ENCODE measurements at regions not wholly inside any gene's neighbourhood (a gene's known extent, or its start where the extent isn't known, plus 50 kb on each side); places are given as distances from the start of the nearest gene placed in this dataset.

DNA sequence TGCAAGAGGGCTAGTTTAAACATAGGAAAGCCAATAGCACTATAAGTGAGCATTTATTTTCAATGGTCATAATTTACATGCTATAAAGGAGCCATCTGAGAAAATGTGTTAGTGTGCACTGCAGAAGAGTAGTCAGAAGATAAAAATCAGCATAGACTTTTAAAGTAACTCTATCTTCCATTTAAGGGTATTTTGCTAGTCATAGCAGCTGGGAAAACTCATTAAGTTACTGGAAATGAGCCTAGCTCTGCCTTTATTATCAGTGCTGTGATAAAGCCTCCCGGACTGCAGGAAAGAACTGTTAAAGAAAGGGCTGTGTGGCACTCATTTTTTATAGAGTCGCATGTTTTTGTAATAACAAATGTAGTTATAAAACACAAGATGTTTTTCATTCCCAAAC, 825.8 kb upstream of the POM121L12 start:
- TF ChIP-seq, protein P1, sequence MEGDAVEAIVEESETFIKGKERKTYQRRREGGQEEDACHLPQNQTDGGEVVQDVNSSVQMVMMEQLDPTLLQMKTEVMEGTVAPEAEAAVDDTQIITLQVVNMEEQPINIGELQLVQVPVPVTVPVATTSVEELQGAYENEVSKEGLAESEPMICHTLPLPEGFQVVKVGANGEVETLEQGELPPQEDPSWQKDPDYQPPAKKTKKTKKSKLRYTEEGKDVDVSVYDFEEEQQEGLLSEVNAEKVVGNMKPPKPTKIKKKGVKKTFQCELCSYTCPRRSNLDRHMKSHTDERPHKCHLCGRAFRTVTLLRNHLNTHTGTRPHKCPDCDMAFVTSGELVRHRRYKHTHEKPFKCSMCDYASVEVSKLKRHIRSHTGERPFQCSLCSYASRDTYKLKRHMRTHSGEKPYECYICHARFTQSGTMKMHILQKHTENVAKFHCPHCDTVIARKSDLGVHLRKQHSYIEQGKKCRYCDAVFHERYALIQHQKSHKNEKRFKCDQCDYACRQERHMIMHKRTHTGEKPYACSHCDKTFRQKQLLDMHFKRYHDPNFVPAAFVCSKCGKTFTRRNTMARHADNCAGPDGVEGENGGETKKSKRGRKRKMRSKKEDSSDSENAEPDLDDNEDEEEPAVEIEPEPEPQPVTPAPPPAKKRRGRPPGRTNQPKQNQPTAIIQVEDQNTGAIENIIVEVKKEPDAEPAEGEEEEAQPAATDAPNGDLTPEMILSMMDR (IDR thresholded peaks at IDR 0.05) = no peak
- TF ChIP-seq POLR2A (IDR thresholded peaks at IDR 0.05) = no peak
- no peak for DNase-seq
- intact Hi-C loops (cut with DNase I) = no loop called here
- no peaks in the 10 kb centered on the region for H3K36me3 ChIP-seq
- no peaks in the 10 kb centered on the region for H3K4me1 ChIP-seq
- no peaks in the 10 kb centered on the region for H3K27me3 ChIP-seq
- WGBS, 2 donors = 78 to 83% methylated on average over 2 of the region's 2 CpGs
- no peaks in the 10 kb centered on the region for H3K9me3 ChIP-seq
- H3K4me3 ChIP-seq (replicated peaks in 1 of 3) = no peak overlapping the region
- no peak overlapping the region for H3K27ac ChIP-seq

DNA sequence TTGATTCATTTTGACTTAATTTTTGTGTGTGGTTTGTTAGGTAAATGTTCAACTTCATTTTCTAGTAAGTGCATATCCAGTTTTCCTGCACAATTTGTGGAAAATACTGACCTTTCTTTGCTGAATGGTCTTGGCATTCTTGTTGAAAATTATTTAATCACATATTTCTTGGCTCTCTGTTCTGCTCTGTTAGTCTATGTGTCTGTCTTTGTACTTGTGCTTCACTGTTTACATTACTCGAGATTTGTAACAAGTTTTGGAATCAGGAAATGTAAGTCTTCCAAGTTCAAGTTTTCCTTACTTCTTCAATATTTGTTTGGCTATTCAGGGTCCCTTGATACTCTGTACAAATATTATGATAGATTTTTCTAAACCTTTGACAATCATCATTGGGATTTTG, 838.2 kb upstream of the POM121L12 start:
- Histone ChIP-seq H3K4me1 (no peaks in the 10 kb centered on the region), H3K4me3 (replicated peaks in 1 of 3) (no peak overlapping the region), H3K27me3 (no peaks in the 10 kb centered on the region), H3K36me3 (no peaks in the 10 kb centered on the region), H3K9me3 (no peaks in the 10 kb centered on the region), H3K27ac (no peak overlapping the region)
- intact Hi-C loops (cut with DNase I) = no loop called here
- WGBS, 2 donors = 0% methylated on average over 1 of the region's 1 CpG
- TF ChIP-seq, protein P1 (IDR thresholded peaks at IDR 0.05) = no peak
- no peak for TF ChIP-seq POLR2A (IDR thresholded peaks at IDR 0.05)
- DNase-seq = no peak

DNA sequence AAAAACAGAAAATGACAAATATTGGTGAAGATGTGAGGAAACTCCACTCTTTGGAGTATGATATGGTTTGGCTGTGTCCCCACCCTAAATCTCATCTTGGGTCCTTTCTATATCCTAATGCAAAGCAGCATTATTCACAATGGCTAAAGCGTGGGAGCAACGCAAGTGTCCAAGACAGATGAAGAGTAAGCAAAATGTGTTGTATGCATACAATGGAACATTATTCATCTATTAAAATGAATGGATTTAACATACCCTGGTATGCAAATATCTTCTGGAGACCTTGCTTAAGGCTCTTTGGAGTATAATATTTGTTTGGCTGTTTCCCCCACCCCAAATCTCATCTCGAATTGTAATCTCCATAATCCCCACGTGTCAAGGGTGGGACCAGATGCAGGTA, 839.8 kb upstream of the POM121L12 start:
- H3K4me1 ChIP-seq = no peaks in the 10 kb centered on the region
- no peak overlapping the region for H3K4me3 ChIP-seq (replicated peaks in 1 of 3)
- no peaks in the 10 kb centered on the region for H3K27me3 ChIP-seq
- intact Hi-C loops (cut with DNase I) = no loop called here
- WGBS, 2 donors = 64 to 78% methylated on average over 4 of the region's 4 CpGs
- H3K36me3 ChIP-seq = no peaks in the 10 kb centered on the region
- TF ChIP-seq, protein P1 (IDR thresholded peaks at IDR 0.05) = no peak
- TF ChIP-seq POLR2A (IDR thresholded peaks at IDR 0.05) = no peak
- H3K9me3 ChIP-seq = no peaks in the 10 kb centered on the region
- H3K27ac ChIP-seq = no peak overlapping the region
- no peak for DNase-seq

DNA sequence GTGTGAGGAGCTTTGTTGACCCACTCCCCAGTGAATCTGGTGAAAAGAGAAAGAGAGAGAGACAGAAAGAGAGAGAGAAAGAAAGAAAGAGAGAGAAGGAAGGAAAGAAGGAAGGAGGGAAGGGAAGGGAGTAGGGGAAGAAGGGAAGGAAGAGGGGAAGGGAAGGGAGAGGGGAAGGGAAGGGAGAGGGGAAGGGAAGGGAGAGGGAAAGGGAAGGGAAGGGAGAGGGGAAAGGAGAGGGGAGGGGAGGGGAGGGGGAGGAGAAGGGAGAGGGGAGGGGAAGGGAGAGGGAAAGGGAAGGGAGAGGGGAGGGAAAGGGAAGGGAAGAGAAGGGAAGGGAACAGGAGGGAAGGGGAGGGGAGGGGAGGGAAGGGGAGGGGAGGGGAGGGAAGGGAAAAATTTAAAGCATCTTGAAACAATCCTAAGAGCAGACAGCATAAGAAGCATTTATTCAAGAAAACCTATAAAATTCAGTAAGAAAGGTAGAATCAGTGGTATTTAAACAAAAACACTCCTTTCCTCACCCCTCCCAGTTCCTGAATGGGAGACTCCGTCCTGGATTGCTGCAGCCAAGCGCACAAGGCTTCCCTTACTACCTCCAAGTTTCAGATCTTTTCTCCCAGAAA, 846.2 kb upstream of the POM121L12 start:
- TF ChIP-seq, protein P1 (IDR thresholded peaks at IDR 0.05) = no peak
- no peak for TF ChIP-seq POLR2A (IDR thresholded peaks at IDR 0.05)
- H3K4me3 ChIP-seq (replicated peaks in 1 of 3) = no peak overlapping the region
- no peaks in the 10 kb centered on the region for H3K27me3 ChIP-seq
- H3K9me3 ChIP-seq = no peaks in the 10 kb centered on the region
- DNase-seq = no peak
- intact Hi-C loops (cut with DNase I) = no loop called here
- WGBS, 2 donors = 91 to 93% methylated on average over 2 of the region's 2 CpGs
- no peaks in the 10 kb centered on the region for H3K36me3 ChIP-seq
- no peaks in the 10 kb centered on the region for H3K4me1 ChIP-seq
- H3K27ac ChIP-seq = no peak overlapping the region

DNA sequence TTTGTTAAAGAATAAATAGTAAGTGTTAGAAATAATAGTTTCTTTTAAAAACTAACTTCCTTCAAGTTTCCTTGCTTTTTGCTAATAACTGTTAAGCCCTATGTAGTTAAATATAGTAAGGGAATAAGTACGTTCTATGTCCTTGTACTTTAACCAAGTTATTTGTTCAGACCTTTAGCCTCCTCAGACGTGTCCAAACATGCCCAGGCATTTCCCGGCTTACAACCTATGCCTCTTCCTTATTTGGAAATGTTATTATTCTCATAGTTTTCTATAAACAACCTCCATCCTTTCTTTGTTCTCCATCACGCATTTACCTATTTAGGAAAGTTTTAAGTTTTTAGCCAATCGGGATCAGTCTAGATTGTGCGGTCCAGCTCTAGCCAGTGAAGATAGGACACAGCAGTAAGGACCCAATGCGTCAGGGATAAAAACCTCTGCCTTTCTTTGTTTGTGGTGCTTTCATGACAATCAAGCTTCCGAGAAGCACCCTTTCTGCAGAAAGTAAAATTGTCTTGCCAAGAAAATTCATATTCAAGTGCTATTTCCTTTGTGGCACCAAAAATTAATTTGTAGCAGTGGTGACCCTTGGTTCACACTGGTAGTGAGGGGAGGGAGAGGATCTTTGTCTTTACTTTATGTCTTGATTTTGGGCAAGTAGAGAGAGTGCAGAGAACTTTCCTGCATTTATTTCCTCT, 851.3 kb upstream of the POM121L12 start:
- no peak for TF ChIP-seq POLR2A (IDR thresholded peaks at IDR 0.05)
- TF ChIP-seq, protein P1 (IDR thresholded peaks at IDR 0.05) = no peak
- Histone ChIP-seq H3K4me3 (replicated peaks in 1 of 3) (no peak overlapping the region), H3K27ac (no peak overlapping the region), H3K4me1 (no peaks in the 10 kb centered on the region), H3K36me3 (no peaks in the 10 kb centered on the region), H3K27me3 (no peaks in the 10 kb centered on the region), H3K9me3 (no peaks in the 10 kb centered on the region)
- intact Hi-C loops (cut with DNase I) = no loop called here
- DNase-seq = no peak
- WGBS, 2 donors = 70 to 86% methylated on average over 8 of the region's 8 CpGs

Measured in thyroid gland (tissue), 4 donors.